GM18507 (cell line): ENCODE measurements at regions not wholly inside any gene's neighbourhood (a gene's known extent, or its start where the extent isn't known, plus 50 kb on each side); places are given as distances from the start of the nearest gene placed in this dataset.

ENCODE experiments used
- DNase-seq: peaks from one replicate; pipeline ENCODE4 v3.0.0; 2011; ENCODE audit warnings: low read depth; ENCODE audit not compliant: insufficient read length; ENCODE audit errors: extremely low spot score
- FAIRE-seq: peaks from 2 replicates; lab custom pipeline; 2011; peaks lifted over from hg19 to GRCh38; lab: Jason Lieb, UNC

- FAIRE-seq (no peak), DNase-seq (no peak)
Observed at GRCh38 chr10:61164458-61165160, 220.6 kb upstream of the RHOBTB1 start.

DNA sequence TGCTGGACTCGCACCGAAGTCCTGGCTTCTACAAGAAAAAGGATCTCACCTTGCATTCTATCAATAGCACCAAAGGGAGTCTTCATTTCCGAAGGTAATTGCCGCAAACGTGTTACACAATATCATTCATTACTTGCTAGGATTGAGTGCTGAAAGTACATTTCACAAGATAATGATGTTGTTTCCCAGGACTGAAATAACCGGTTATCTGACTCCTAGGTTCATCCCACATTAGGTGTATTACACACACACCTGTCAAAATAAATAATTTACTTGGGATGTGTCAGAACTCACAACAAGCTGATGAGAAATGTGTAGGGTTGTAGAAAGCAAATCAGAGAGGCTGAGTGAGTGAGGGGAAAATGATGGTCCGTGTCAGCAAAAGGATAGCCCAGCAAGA lies 219.4 kb upstream of the RHOBTB1 start:
- no peak for DNase-seq
- no peak for FAIRE-seq

- DNase-seq = no peak
- FAIRE-seq = no peak
Observed at GRCh38 chr10:61160253-61160652, 216.3 kb upstream of the RHOBTB1 start.

DNA sequence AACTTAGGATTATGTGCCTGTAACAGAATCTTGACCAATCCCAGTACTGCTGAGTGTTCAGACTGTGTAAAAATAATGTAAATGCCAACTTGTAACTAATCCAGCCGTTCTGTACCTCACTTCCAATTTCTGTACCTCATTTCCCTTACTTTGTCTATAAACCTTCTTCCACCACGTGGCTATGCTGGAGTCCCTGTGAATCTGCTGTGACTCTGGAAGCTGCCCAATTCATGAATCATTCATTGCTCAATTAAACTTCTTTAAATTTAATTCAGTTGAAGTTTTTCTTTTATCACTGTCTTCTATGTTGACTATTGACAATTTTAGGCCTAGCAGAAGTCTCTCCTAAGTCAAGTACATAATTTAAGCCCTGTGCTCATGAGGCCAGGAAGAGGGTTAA lies 215.3 kb upstream of the RHOBTB1 start:
- no peak for DNase-seq
- no peak for FAIRE-seq

DNA sequence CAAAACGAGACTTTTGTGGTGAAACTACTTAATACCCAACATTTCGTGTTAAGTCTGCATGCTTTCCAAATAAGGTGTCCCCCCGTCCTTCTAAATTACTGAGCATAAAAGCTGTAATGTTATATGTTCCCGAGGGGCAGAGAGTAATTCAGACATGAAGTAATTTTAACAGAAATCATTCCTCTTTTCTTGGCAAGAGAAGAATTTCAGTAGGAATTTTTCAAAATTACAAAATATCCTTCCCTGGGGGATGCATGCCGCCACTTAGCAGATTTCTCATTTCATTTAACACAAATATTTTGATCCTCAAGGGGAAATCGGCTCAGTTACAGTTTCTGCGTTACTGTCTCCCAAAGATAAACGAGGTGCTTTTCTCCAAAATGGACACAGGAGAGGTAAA lies 213.2 kb upstream of the RHOBTB1 start:
- FAIRE-seq (no peak), DNase-seq (no peak)

DNA sequence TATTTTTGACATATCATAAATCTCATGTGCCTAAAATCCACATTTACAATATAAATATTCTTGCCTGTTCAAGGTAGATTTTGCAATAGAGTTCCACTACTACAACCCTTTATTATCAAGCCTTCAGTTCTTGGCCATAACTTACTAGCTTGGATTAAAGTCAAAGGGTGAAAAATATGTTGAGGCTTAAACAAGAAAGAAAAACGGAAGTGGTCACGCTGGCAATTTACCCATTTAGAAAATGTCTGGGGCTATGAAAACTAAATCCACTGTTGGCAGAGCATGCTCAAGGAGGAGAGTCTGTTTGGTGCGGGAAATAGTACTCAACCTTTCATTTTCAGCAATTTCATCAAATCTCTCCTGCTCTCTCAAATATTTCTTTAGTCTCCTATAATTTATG lies 209.8 kb upstream of the RHOBTB1 start:
- FAIRE-seq (no peak), DNase-seq (no peak)

GRCh38 chr10:61151059-61151458 lies 207.1 kb upstream of the RHOBTB1 start:
- no peak for FAIRE-seq
- no peak for DNase-seq

DNA sequence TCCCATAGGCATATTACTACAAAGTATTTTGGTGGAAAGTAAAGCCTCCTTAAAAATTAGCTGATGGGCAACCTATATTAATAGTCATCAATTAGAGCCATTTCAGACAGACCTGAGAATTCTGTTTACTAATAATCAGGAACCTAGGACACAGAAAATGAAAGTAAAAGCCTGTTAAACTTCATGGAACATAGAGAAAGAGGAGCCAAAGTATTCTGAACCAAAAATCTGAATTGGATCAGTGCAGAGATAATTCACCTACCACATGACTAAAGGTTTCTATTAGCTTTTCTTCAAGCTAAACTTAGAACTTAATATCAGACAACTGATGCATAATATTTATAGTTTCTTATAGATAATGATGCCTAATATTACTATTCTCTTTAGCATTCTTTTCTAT lies 204.5 kb upstream of the RHOBTB1 start:
- no peak for DNase-seq
- no peak for FAIRE-seq

DNA sequence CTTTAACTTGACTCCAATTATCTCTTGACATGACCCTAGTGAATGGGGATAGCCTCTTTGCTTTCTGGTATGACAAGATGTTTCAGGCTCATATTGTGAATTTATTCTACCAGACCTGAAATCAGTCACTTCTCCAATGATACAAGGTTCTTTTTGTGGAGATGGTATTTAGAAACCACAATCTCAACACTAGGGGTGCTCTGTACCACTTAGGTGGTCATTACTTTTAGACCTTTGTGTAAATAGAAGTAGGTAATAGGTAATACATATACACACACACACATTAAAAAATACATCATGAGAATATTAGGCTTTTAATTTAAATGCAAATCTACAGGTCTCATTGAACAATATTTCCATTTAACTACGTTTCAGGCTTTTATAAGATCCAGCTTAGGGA lies 199.0 kb upstream of the RHOBTB1 start:
- DNase-seq = no peak
- no peak for FAIRE-seq

DNA sequence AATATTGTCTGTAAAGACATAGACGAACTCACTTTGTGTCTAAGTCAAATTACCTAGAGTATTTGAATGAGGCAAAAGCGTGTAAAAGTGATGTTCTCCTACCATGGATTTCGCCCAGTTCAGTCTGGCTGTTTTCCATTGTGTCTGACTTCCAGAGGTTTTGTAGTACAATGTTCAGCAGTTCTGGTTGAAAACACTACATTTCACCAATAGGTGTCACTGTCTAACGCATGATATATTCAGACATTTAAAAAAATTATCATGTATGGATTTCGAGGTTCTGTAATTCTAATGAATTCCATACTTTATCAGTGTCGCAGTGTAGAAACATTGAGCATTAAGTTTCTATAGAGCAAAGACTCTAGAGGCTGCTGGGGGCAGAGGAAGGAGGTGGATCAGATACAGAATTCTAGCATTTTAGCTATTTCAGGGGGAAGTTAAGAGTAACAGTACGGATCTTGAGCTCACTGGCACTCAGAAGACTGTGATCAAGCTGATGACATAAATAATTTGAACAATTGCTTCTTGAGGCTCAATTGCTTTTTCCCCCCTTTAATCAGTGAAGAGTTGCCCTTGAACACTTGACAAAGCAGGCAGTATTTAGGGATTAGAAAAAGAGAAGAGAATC lies 196.9 kb upstream of the RHOBTB1 start:
- DNase-seq (no peak), FAIRE-seq (peak; percentile 79)

- FAIRE-seq (no peak), DNase-seq (no peak)
Observed at GRCh38 chr10:61139592-61139953, 195.6 kb upstream of the RHOBTB1 start.

DNA sequence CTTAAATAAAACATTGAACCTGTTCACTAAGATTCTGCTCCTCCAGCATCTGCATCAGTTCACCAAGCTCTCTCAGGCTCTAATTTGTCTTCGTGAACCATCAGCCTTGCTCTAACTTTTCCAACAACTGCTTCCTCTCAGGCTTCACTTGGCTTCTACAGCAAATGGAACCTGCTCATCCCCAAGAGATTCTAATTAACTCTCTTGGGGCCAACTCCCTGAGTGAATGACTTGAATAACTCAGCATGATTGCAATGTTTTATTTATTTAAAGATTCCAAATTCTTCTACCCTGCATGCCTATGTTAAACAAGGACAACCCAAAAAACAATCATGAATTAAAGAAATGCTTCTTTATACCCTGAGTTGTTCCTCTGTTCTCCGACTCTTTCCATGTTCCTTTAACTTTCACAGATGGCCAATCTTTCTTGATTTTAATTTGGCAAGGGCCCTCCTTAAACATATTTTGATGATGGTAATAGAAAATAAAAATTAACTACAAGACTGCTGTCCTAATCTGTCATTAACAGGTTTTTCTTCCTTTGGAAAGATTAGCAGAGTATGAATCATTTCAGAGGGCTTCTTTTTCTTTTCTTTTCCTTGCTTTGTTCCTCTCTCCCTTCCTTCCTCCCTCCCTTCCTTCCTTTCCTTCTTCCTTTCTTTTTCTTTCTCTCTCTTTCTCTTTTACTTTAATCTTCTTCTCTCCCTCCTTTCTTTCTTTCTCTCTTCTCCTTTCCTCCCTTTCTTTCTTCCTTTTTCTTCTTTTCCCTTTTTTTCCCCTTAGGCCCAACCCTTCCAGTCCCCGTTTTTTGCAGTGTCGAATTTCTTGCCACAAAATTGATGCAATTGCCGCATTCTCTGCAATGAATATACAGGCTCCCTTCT lies 195.0 kb upstream of the RHOBTB1 start:
- DNase-seq (no peak), FAIRE-seq (no peak)

GRCh38 chr10:61136139-61136538 lies 192.2 kb upstream of the RHOBTB1 start:
- DNase-seq = no peak
- no peak for FAIRE-seq

GRCh38 chr10:61135276-61135721 lies 191.3 kb upstream of the RHOBTB1 start:
- DNase-seq (no peak), FAIRE-seq (peak; percentile 71)

- no peak for FAIRE-seq
- no peak for DNase-seq
Observed at GRCh38 chr10:61130366-61130765, 186.4 kb upstream of the RHOBTB1 start.

DNA sequence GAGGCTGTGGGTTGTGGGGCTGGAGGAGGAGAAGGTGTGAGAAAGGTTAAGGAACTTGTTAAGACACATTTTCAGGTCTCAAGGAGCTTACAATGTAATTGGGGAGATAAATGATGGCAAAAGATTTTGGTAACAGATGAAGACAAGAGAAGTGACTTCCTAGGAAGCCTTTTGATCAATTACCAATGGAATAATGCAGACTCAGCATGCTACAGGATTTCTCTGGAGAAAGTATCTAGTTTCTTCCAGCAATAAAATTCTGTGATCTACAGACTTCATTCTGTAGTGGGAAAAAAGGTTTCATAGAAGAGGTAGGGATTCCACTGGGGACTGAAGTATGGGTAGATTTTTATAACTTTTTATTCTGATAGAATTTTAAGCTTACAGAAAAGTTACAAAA lies 184.2 kb upstream of the RHOBTB1 start:
- no peak for FAIRE-seq

GRCh38 chr10:61125560-61126170 lies 181.7 kb upstream of the RHOBTB1 start:
- peak; percentile 64 for FAIRE-seq
- DNase-seq = no peak

More for the DNA sequence above, 184.2 kb upstream of the RHOBTB1 start:
- no peak for DNase-seq

DNA sequence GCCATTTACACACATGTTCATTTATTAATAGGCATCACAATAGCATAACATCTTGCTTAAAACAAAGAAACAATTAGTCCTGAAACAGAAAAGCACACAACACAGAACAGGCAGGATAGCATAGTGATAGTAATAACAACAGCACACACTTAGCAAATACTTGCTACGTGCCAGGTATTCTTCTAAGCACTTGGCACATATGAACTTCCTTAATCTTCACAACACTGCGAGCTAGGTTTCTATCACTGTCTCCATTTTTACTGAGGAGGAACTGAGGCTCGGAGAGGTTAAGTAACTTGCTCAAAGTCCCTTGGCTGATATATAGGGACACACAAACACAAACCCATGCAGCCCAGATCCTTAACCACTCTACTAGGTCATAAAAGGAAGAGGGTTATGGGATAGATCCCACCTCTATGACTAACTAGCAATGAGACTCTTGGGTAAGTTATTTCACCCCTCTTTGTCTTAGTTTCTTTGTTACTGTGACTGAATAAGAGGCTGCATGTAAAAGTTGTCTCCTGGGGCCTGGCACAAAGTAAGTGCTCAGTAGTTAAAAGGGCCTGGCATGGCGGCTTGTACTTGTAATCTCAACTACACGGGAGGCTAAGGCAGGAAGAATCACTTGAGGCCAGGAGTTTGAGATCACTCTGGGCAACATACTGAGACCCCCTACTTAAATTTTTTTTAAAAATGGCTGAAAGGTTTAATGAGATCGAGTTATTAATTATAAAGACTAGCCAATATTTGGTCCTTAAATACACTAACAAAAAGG lies 181.0 kb upstream of the RHOBTB1 start:
- FAIRE-seq = no peak

DNA sequence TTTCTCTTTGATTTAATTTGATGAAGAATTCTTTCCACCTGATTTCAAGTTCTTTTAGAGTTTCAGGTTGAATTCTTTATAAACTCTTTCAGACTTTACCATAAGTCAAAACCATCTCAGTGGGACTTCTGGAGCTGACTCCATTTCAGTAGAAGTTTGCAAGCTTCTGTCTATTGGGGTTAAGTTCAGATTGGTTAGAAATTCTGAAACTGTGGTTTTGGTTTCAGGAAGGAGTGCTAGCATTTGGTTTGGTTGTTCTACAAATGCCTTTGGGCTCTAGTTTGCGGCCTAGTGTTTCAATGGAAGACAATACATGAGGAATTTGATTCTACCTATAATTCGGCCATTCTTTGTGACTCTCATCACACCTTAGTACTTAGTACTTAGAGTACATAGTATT lies 176.8 kb upstream of the RHOBTB1 start:
- DNase-seq (peak; percentile 8), FAIRE-seq (peak; percentile 59)

More for the DNA sequence above, 181.0 kb upstream of the RHOBTB1 start:
- no peak for DNase-seq
